ENCODE measurements at regions not wholly inside any gene's neighbourhood (a gene's known extent, or its start where the extent isn't known, plus 50 kb on each side); places are given as distances from the start of the nearest gene placed in this dataset.

- ChIA-PET POLR2A (no interaction called here), CTCF (no interaction called here)
These were observed 95.7 kb upstream of the SOX5 start for GRCh38 chr12:24044941-24045703.

- POLR2A ChIA-PET, result no interaction called here
These were observed 93.2 kb upstream of the SOX5 start for GRCh38 chr12:24042651-24043050.

GRCh38 chr12:24039113-24039525, 89.6 kb upstream of the SOX5 start:
- POLR2A ChIA-PET, result no interaction called here
- CTCF ChIA-PET, result no interaction called here

More at GRCh38 chr12:24042651-24043050, 93.2 kb upstream of the SOX5 start:
- CTCF ChIA-PET, result no interaction called here

GRCh38 chr12:24038211-24038997, 88.9 kb upstream of the SOX5 start:
- CTCF ChIA-PET, result no interaction called here

GRCh38 chr12:24036438-24037216, 87.2 kb upstream of the SOX5 start:
- POLR2A ChIA-PET, result no interaction called here
- CTCF ChIA-PET, result no interaction called here

More at GRCh38 chr12:24038211-24038997, 88.9 kb upstream of the SOX5 start:
- POLR2A ChIA-PET, result no interaction called here

GRCh38 chr12:24034894-24035293, 85.4 kb upstream of the SOX5 start:
- POLR2A ChIA-PET, result no interaction called here
- CTCF ChIA-PET, result no interaction called here

- POLR2A ChIA-PET, result no interaction called here
- CTCF ChIA-PET, result no interaction called here
These were observed 84.7 kb upstream of the SOX5 start for GRCh38 chr12:24034160-24034559.

- ChIA-PET CTCF (no interaction called here), POLR2A (no interaction called here)
These were observed 77.9 kb upstream of the SOX5 start for GRCh38 chr12:24027352-24027751.

- ChIA-PET POLR2A (no interaction called here), CTCF (no interaction called here)
These were observed 75.8 kb upstream of the SOX5 start for GRCh38 chr12:24025153-24025798.

- CTCF ChIA-PET, result no interaction called here
These were observed 73.6 kb upstream of the SOX5 start for GRCh38 chr12:24023081-24023480.

GRCh38 chr12:24021164-24021502, 71.7 kb upstream of the SOX5 start:
- CTCF ChIA-PET, result no interaction called here
- POLR2A ChIA-PET, result no interaction called here

More at GRCh38 chr12:24023081-24023480, 73.6 kb upstream of the SOX5 start:
- POLR2A ChIA-PET, result no interaction called here

- ChIA-PET POLR2A (no interaction called here), CTCF (no interaction called here)
These were observed 71.1 kb upstream of the SOX5 start for GRCh38 chr12:24020397-24021163.

- CTCF ChIA-PET, result no interaction called here
- POLR2A ChIA-PET, result no interaction called here
These were observed 66.3 kb upstream of the SOX5 start for GRCh38 chr12:24015833-24016160.

- POLR2A ChIA-PET, result no interaction called here
- CTCF ChIA-PET, result no interaction called here
These were observed 65.7 kb upstream of the SOX5 start for GRCh38 chr12:24014915-24015832.

- ChIA-PET CTCF (no interaction called here), POLR2A (no interaction called here)
These were observed 64.8 kb upstream of the SOX5 start for GRCh38 chr12:24014240-24014639.

- CTCF ChIA-PET, result no interaction called here
- POLR2A ChIA-PET, result no interaction called here
These were observed 63.1 kb upstream of the SOX5 start for GRCh38 chr12:24012528-24012927.

- ChIA-PET CTCF (no interaction called here), POLR2A (no interaction called here)
These were observed 62.5 kb upstream of the SOX5 start for GRCh38 chr12:24011927-24012507.

- POLR2A ChIA-PET, result no interaction called here
These were observed 58.7 kb upstream of the SOX5 start for GRCh38 chr12:24008166-24008565.

More at GRCh38 chr12:24008166-24008565, 58.7 kb upstream of the SOX5 start:
- CTCF ChIA-PET, result no interaction called here
